Mesenteric fat pad (tissue), 1 donor: ENCODE measurements at regions not wholly inside any gene's neighbourhood (a gene's known extent, or its start where the extent isn't known, plus 50 kb on each side); places are given as distances from the start of the nearest gene placed in this dataset.
"Not testable (repeated sequence)": the region's sequence is repeated elsewhere in the genome, so short reads cannot be mapped to it uniquely, and the experiment has no call there.

Experiments
- DNase-seq: peaks from one replicate; pipeline ENCODE4 v3.0.0-alpha.2; 2020; ENCODE audit warnings: low spot score
- donor health status: DM: yes; HTN: yes; CAD: no.

- not testable (repeated sequence) for DNase-seq
These were observed 737.1 kb downstream of the TRHDE start for GRCh38 chr12:73009138-73009834.

DNA sequence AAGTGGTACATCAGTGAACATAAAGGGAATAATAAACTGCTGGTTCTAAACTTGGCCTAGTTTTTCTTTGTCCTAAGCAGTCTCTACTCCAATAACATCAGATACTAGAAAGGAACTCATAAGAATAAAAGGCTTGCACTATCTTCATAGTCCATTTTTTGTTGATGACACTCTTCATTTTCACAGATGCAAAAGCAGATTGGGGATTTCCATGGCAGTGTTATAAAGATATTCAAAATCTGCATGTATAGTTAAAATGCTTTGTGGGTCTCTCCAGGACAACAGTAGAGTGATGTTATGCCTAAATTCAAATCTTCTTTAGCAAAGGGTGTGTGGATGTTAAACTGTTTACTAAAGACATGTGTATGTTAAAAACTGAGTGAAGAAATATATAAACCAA is 745.8 kb downstream of the TRHDE start:
- DNase-seq: no peak

- no peak for DNase-seq
These were observed 781.7 kb downstream of the TRHDE start for GRCh38 chr12:73053893-73054292.

DNA sequence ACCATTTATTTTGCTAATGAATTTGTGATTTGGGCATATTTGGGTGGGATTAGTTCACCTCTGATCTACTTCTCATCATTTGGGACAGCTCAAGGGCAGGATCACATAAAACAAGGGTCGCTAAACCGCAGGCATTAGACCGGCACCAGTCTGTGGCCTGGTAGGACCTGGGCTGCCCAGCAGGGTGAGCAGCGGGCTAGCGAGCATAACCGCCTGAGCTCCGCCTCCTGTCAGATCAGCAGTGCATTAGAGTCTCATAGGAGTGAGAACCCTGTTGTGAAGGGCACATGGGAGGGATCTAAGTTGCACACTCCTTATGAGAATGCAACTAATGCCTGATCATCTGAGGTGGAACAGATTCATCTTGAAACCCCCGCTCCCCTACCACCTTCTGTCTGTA is 785.3 kb downstream of the TRHDE start:
- DNase-seq: no peak

- no peak for DNase-seq
These were observed 793.7 kb downstream of the TRHDE start for GRCh38 chr12:73065913-73066312.

DNA sequence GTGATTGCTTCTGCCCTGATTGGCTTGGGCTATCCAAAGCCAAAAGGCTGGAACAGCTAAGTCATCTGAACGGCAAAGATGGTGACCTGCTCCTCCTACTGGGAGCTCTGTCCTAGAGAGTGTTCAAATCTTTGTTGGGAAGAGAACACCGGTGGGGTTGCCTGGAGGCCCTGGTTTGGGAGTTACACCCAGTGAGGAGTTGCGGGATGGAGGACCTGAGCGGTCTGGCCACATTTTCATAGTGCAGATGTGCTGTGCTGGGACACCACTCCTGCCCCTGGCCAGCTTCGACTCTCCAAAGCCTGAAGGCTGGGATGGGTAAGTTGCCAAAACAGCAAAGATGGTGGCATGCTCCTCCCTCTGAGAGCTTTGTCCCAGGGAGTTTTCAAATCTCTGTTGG is 795.4 kb downstream of the TRHDE start:
- DNase-seq: no peak

DNA sequence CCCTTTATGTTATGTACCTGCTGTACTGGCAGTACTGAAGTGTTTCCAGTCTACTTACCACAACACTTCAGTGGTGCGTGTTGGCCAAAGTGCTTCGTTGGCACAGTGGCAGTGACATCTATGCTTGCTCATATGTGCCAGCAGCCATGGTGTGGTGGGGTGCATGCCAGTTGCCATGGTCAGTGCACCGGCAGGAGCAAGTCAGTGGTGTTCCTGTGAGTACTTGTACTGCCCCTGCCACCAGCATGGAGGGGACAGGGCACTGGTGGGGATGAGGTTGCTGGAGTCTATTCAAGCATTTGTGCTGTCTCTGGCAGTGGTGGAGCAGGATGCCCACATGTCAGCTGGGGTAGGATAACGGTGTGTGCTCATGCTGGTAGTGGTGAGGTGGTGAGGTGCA is 800.0 kb downstream of the TRHDE start:
- no peak for DNase-seq

DNA sequence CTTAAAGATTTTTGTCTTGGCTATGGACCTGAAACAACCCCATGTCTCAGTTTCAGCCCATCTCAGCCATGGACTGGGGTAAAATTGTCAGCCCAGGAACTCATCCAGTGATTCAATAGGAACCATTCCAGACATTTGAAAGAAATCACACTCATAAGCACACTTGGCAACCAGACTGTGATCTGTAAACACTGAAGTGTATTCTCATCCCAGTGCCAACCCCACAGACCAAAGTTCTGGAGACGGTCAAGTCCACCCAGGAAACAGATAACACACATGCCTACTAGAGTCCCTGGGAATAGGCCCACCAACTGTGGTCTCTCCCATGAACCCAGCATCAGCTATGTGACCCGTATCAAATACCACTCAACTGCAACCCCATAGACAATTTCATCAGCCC is 804.6 kb downstream of the TRHDE start:
- DNase-seq: no peak

- no peak for DNase-seq
These were observed 811.6 kb downstream of the TRHDE start for GRCh38 chr12:73083736-73084135.

- no peak for DNase-seq
These were observed 834.1 kb downstream of the TRHDE start for GRCh38 chr12:73106296-73106695.

- no peak for DNase-seq
These were observed 834.7 kb downstream of the TRHDE start for GRCh38 chr12:73106896-73107295.

GRCh38 chr12:73110816-73111215 is 838.6 kb downstream of the TRHDE start:
- DNase-seq: no peak

DNA sequence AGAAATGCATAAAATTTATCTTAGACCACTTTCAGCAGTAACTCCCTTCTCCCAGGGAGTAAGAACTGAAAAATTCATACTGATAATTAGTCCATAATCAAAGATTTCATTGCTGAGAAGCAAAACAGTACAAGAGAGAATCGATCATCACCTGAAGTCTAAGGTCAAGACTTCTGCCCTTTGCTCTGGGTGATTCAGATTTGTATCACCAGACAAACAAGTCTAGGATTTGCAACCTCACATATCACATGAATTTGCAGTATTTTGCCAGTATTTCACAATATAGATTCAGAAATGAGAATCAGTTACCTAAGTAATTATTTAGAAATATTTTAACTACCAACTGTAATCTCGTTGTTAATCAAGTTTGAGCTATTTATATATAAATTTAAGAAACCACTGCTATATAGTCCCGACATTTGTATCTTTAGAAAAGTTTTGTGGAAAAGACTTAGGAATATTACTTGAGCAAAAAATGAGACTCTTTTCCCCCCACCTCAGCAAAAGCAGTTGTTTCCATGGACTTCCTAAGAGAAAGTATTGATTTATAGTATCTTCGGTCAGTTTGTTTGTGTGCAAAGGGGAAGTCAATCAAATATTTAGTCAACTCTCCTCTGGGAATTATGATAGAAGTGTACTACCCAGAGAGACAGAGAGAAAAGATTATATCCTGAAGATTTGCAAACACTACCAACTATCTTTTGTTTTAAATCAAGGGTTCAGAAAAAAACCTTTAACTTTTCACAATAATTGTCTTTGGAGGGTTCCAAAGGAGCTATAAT is 840.1 kb downstream of the TRHDE start:
- DNase-seq: no peak

GRCh38 chr12:73124480-73124879 is 852.3 kb downstream of the TRHDE start:
- DNase-seq: no peak

GRCh38 chr12:73125148-73125547 is 853.0 kb downstream of the TRHDE start:
- DNase-seq: no peak

DNA sequence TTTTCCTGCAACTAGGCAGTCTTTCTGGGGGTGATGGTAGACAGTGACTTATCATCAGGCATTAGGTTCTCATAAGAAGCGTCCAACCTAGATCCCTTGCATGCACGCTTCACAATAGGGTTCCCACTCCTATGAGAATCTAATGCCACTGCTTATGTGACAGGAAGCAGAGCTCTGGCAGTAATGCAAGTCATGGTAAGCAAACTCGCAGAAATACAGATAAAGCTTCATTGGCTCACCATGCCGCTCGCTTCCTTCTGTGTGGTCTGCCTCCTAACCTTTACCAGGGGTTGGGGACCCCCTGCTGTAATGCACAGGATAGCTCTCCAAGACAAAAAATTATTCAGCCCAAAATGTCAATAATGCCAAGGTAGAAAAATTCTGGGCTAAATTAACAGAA is 864.2 kb downstream of the TRHDE start:
- DNase-seq: no peak

- DNase-seq: not testable (repeated sequence)
These were observed 867.5 kb downstream of the TRHDE start for GRCh38 chr12:73139642-73140041.

DNA sequence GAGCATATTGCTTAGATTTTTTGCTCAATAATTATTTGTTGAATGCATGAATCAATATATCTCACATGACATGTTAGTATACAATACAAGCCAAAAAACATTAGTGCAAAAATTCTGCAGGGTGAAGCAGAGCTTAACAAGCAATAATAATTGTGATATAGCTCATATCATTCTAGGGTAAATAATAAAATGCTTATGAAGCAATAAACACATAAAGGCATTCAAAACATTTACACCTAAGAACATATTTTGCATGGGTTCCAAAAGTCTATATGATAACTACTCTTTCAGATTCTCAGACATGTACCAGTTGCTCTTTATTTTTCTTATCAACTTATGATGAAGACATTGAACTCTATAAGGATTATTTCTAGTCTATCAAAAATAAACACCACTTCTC is 886.2 kb downstream of the TRHDE start:
- no peak for DNase-seq

DNA sequence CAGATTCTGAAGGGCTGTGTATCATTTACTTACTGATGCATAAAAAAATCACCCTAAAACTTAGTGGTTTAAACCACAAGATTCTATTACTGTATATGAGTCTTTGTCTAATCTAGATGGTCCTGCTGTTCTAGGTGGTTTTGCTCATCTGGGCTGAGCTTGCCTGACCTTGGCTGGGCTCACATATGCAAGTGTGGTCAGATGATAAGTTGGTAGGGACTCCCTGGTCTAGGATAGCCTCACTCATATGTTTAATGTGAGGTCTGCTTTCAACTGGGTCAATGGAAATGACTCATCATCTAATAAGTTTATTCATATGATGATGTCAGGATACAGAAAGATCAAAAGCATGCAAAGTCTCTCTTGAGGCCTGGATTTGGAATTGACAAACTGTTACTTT is 887.8 kb downstream of the TRHDE start:
- DNase-seq: no peak

GRCh38 chr12:73161970-73162369 is 889.8 kb downstream of the TRHDE start:
- no peak for DNase-seq

- DNase-seq: peak; percentile 60
These were observed 908.6 kb downstream of the TRHDE start for GRCh38 chr12:73180734-73181133.

DNA sequence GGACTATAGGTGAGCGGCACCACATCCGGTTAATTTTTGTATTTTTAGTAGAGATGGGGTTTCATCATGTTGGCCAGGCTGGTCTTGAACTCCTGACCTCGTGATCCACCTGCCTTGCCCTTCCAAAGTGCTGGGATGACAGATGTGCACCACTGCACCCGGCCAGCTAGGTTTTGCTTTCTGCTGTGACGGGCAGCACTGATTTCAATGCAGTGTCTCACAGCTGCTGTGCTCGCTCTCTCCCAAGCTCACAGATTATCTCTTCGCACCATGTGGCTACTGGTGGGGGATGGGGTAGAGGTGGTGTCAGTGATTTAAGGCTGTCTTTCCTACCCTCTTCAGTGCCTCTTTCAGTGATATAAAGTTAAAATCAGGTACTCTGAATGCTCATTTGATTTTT is 909.1 kb downstream of the TRHDE start:
- peak; percentile 57 for DNase-seq

DNA sequence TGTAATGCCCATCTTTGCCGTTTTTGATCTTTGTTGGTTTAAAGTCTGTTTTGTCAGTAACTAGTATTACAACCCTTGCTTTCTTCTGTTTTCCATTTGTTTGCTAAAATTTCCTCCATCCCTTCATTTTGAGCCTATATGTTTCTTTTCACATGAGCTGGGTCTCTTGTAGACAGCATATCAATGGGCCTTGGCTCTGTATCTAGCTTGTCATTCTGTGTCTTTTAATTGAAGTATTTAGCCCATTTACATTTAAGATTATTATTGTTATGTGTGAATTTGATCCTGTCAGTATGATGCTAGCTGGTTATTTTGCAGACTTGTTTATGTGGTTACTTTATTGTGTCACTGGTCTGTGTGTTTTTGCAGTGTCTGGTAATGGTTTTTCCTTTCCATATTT is 913.2 kb downstream of the TRHDE start:
- DNase-seq: no peak
